GM12874 (cell line): ENCODE measurements at regions not wholly inside any gene's neighbourhood (a gene's known extent, or its start where the extent isn't known, plus 50 kb on each side); places are given as distances from the start of the nearest gene placed in this dataset.

Source experiments
- CTCF ChIP-seq: IDR thresholded peaks from 2 replicates; pipeline ENCODE4 v1.5.1; 2011; ENCODE audit warnings: low read depth, mild to moderate bottlenecking, control low read depth, low read length, moderate library complexity; ENCODE audit not compliant: insufficient read depth

DNA sequence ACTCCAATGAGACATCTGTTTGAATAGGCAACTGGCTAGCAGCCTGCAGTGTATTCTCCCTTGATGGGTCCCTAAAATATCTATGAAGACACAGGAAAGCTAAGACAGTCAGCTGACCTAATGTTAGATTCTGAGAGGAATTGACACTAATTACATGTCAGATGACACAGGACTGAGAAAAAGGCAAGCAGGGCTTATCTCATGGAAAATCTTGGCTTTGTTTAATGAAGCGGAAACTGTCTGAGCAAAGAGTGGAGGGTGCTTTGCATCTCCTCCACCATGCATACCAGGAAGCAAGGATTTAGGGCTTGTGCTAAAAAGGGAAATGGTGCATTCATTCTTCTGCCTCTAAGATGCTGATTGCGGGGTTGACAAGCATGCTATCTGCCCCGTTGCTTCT, 135.5 kb upstream of the GLI3 start:
- TF ChIP-seq CTCF, result no peak

DNA sequence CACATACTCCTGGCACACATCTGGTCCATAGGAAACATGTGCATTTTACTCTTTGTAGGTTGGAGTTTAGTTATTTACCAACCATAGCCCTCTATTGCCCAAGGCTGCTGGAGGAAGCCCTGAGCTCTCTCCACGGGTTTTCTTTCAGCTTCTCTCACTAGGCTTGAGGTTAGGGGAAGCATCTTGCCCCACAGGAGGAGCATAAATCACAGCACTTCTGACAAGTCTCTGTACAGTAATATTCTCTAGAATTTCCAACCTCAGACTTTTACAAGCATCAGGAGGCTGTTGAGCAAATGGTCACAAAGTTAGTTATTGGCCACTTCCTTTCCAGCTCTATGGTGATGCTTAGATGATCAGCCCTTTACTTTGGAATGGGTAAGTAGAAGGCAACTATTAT, 122.9 kb upstream of the GLI3 start:
- no peak for TF ChIP-seq CTCF

DNA sequence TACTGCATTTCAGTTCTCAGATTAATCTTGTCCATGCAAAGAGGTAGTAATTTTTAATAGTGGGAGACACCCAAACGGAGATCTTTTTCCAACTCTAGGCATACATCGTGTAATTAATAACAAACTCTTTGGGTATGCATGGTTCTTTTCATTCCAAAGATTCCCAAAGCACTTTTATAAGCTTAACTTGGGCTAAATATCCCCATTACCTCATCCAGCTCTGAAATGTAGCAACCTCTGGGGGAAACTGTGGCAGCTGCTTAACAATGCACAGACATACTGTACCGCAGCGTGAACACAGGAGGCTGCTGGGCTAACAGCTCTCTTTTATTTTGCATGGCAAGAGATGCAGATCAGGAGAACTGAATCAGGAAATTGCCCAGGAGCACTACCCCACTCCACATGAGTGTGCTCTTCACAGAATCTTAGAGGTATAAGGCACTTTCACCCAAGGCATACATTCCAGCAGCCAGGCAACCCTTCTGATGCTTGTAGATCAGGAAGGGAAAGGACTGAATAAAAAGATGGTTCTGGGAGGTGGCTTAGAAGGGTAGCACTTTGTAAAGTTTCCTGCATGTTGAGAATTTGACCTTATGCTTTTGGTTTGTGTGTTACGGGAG, 114.4 kb upstream of the GLI3 start:
- TF ChIP-seq CTCF, result no peak

DNA sequence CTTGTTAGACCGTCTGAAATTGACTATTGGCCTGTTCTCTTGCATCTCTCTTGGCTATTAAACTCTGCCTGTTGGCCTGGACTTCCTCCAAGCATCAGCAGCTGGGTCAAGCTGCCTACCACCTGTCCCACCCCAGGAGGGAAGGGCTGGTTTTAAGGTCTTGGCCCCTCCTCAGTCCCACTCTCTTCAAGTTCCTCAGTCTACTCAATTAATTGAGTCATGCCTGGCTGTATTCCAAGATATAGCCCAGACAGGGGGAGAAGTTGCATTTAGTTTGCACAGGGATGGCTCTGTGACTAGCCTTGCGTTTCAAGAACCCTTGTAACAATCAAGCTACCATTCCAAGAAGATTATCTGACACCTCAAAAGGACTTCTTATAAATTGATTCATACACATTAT, 113.8 kb upstream of the GLI3 start:
- no peak for TF ChIP-seq CTCF

DNA sequence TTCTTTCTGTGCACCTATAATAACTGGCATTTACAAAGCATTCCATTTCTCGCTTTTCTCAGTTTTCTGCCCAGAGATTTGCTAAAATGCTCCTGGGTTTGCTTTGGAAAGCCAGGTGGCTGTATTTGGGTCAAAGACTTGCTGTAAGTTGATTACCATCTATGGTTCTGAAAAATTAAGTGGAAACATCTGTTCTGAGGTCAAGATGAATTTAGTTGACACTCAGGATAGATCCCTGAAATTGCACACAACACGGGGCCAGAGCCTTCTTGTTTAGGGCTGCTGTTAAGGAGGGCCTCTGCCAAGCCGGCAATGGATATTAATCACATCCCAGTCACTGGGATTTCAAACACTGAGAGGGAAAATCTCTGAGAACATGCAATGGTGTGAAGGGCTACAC, 111.6 kb upstream of the GLI3 start:
- TF ChIP-seq CTCF, result no peak

DNA sequence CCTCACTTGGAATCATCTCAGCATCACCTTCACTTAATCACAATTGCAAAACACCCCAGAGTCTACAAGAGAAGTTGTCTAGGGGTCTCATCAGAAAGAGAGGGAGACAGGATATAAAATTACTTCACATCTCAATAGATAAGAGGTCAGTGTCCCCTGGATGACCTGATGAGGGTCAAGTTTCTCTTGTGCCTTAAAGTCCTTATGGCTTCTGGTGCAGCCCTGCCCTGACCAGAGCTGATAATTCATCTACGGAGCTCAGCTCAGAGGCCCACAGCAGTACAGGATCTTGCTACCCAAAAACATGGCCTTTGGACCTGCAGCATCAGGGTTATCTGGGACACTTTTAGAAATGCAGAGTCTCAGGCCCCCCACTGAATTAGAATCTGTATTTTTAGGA, 111.1 kb upstream of the GLI3 start:
- no peak for TF ChIP-seq CTCF

DNA sequence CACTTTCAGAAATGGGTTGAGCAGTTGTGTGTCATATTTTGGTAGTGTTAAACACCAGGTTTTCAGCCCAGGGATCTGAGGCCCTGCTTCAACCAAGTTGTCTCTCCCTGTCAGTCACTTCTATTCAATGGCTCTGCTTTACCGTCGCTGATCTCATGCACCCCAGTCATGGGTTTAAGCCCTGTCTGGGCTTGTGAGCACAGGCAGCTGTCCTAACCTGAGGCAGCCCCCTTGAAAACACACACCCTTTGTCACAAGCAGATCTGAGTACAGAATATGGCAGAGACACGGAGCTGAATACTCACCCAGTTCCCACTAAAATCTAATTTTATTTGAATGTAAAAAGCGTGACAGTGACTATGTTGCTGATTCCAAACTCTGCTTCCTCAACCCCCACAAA, 110.6 kb upstream of the GLI3 start:
- TF ChIP-seq CTCF, result no peak
